ENCODE measurements at regions not wholly inside any gene's neighbourhood (a gene's known extent, or its start where the extent isn't known, plus 50 kb on each side); places are given as distances from the start of the nearest gene placed in this dataset.

DNA sequence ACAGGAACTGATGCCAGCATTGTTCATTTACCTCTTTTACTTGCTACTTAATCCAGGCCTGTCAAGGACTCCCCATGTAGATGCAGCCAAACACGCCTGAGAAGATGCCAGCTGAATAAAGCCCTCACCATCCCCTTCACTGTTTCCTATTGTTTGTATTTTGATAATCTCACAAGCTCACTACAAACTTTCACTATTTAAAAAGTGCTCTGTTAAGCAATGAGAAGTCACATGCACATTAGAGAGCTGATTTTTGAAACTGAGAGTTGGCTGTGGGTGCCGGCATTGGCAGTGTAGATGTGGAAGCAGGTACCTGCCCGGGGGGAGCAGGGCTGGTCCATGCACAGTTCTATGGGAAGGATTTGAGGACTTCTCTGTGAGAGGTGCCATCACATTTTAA is 169.8 kb upstream of the GRB10 start:
- Mint-ChIP-seq H3K27ac (no peak overlapping the region), H3K27me3 (ENCODE audit: low read depth) (peaks cover 42% of the 10 kb centered on the region), H3K9me3 (peaks cover 0 to 44% of the 10 kb centered on the region in 2 experiments; a peak in 4 of 5 replicates), H3K4me3 (no peak overlapping the region), H3K36me3 (ENCODE audit: insufficient read depth in 1 of 3, low read depth in 3 of 3) (peaks cover 0 to 23% (median 15%) of the 10 kb centered on the region in 3 experiments; a peak in 6 of 7 replicates), H3K4me1 (peaks cover 5 to 23% of the 10 kb centered on the region in 2 experiments)
- Histone ChIP-seq H2BK120ac (ENCODE audit: low read depth, low read length, poor library complexity, severe bottlenecking) (no peak overlapping the region), H3K79me1 (ENCODE audit: insufficient read depth, low read depth, low read length, poor library complexity, severe bottlenecking) (no peaks in the 10 kb centered on the region), H3K56ac (ENCODE audit: insufficient read length, low read depth, low read length) (no peak overlapping the region), H2AK5ac (ENCODE audit: insufficient read length, low read length) (no peak overlapping the region), H2AFZ (ENCODE audit: low read length) (no peak overlapping the region), H3K14ac (ENCODE audit: insufficient read depth, low read length) (no peak overlapping the region), H4K20me1 (ENCODE audit: control insufficient read depth, insufficient read depth, insufficient read length) (no peaks in the 10 kb centered on the region), H3K9ac (ENCODE audit: extremely low read depth, insufficient read length, low read length) (no peak overlapping the region), H4K5ac (ENCODE audit: insufficient read length, low read depth, low read length) (no peak overlapping the region), H3K18ac (ENCODE audit: insufficient read length, low read depth, low read length) (no peak overlapping the region), H2BK15ac (ENCODE audit: low read depth, low read length) (no peak overlapping the region), H3K23me2 (ENCODE audit: insufficient read length, low read depth, low read length, poor library complexity, severe bottlenecking) (no peaks in the 10 kb centered on the region), H2BK5ac (ENCODE audit: insufficient read length, low read length) (no peak overlapping the region), H3K23ac (ENCODE audit: insufficient read length, low read depth, low read length) (no peak overlapping the region), H4K91ac (ENCODE audit: insufficient read length, low read depth, low read length) (no peak overlapping the region), H3K27me3 (ENCODE audit: insufficient read depth, low read length) (peaks cover 27% of the 10 kb centered on the region), H3K4me2 (ENCODE audit: insufficient read depth, insufficient read length, low read length) (no peak overlapping the region), H4K8ac (replicated peaks; ENCODE audit: insufficient read length, low read depth, low read length) (no peak overlapping the region), H3K79me2 (ENCODE audit: insufficient read depth, low read length) (no peaks in the 10 kb centered on the region), H3T11ph (ENCODE audit: low read length) (no peak overlapping the region), H3K27ac (ENCODE audit: insufficient read length, low read depth, low read length) (no peak overlapping the region), H3K4me1 (ENCODE audit: insufficient read depth, low read length) (no peaks in the 10 kb centered on the region; the same call in 1 of the 2 replicates), H3K9me3 (ENCODE audit: control insufficient read depth, low read depth, low read length) (peaks cover 8% of the 10 kb centered on the region), H3K4ac (ENCODE audit: low read depth, low read length) (no peak overlapping the region), H2BK20ac (ENCODE audit: low read depth, low read length, poor library complexity, severe bottlenecking) (no peak overlapping the region), H2BK12ac (ENCODE audit: insufficient read length, low read depth, low read length) (no peak overlapping the region)
- no peak for DNase-seq
- no CpG with 5 or more reads among the region's 3 CpGs for WGBS (ENCODE audit: extremely low coverage, insufficient read length, low lambda C conversion rate)
- TF ChIP-seq, protein P1, sequence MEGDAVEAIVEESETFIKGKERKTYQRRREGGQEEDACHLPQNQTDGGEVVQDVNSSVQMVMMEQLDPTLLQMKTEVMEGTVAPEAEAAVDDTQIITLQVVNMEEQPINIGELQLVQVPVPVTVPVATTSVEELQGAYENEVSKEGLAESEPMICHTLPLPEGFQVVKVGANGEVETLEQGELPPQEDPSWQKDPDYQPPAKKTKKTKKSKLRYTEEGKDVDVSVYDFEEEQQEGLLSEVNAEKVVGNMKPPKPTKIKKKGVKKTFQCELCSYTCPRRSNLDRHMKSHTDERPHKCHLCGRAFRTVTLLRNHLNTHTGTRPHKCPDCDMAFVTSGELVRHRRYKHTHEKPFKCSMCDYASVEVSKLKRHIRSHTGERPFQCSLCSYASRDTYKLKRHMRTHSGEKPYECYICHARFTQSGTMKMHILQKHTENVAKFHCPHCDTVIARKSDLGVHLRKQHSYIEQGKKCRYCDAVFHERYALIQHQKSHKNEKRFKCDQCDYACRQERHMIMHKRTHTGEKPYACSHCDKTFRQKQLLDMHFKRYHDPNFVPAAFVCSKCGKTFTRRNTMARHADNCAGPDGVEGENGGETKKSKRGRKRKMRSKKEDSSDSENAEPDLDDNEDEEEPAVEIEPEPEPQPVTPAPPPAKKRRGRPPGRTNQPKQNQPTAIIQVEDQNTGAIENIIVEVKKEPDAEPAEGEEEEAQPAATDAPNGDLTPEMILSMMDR (conservative IDR thresholded peaks at IDR 0.05), result no peak

Data from H9 (cell line).